CD14-positive monocyte (primary cell): ENCODE measurements at regions not wholly inside any gene's neighbourhood (a gene's known extent, or its start where the extent isn't known, plus 50 kb on each side); places are given as distances from the start of the nearest gene placed in this dataset.

Experiments
- DNase-seq, 3 donors: peaks; one replicate each; pipeline ENCODE4 v3.0.0-alpha.2; 2011 to 2022
- H2AFZ ChIP-seq: 2 replicates; pipeline ENCODE4 v1.6.0; 2012; ENCODE audit warnings: mild to moderate bottlenecking, low read depth, low read length, inconsistent platforms; ENCODE audit not compliant: insufficient read depth, poor library complexity, severe bottlenecking
- H3K27ac ChIP-seq, 2 donors: 1 replicate in 1 of 2; 2 replicates in 1 of 2; pipeline ENCODE4 v1.5.1; 2012 to 2013; ENCODE audit warnings: low read length in 2 of 2, control low read depth in 1 of 2, inconsistent platforms in 1 of 2, low read depth in 1 of 2, mild to moderate bottlenecking in 1 of 2
- H3K27me3 ChIP-seq, 2 donors: one replicate each; pipeline versions ENCODE4 v1.6.0 to v1.6.1; 2011 to 2013; ENCODE audit warnings: low read length in 2 of 2; ENCODE audit not compliant: control insufficient read depth in 2 of 2, insufficient read depth in 2 of 2
- H3K36me3 ChIP-seq, 2 donors: replicated peaks in 1 of 2; 1 replicate in 1 of 2; 2 replicates in 1 of 2; pipeline versions ENCODE4 v1.5.1 to v1.6.1; 2012 to 2013; ENCODE audit warnings: low read length in 2 of 2, control low read depth in 1 of 2, inconsistent platforms in 1 of 2, mild to moderate bottlenecking in 1 of 2; ENCODE audit not compliant: insufficient read depth in 2 of 2, control insufficient read depth in 1 of 2
- H3K4me1 ChIP-seq, 2 donors: 1 replicate in 1 of 2; 2 replicates in 1 of 2; pipeline versions ENCODE4 v1.5.1 to v1.6.1; 2012 to 2013; ENCODE audit warnings: low read length in 2 of 2, control low read depth in 1 of 2, inconsistent platforms in 1 of 2, mild to moderate bottlenecking in 1 of 2, moderate library complexity in 1 of 2; ENCODE audit not compliant: insufficient read depth in 2 of 2, control insufficient read depth in 1 of 2
- H3K4me2 ChIP-seq: replicated peaks from 2 replicates; pipeline ENCODE3; 2012; ENCODE audit warnings: low read length, moderate library complexity, mild to moderate bottlenecking; ENCODE audit not compliant: poor library complexity, severe bottlenecking; ENCODE audit errors: extremely low read depth
- H3K4me3 ChIP-seq, 3 experiments: fragments of 200-600 bp in 1 of 3; sonication (generic) in 1 of 3; replicated peaks in 1 of 3; 1 replicate in 2 of 3; 2 replicates in 1 of 3; pipeline ENCODE4 v1.5.1; 2011 to 2013; ENCODE audit warnings: low read length in 3 of 3, mild to moderate bottlenecking in 3 of 3, control low read depth in 2 of 3, low read depth in 2 of 3, inconsistent platforms in 1 of 3, moderate library complexity in 1 of 3
- H3K79me2 ChIP-seq: 2 replicates; pipeline ENCODE4 v1.6.0; 2012; ENCODE audit warnings: mild to moderate bottlenecking, control low read depth, inconsistent platforms, low read length, moderate library complexity; ENCODE audit not compliant: insufficient read depth
- H3K9ac ChIP-seq: 2 replicates; pipeline ENCODE4 v1.6.0; 2017; ENCODE audit warnings: low read length, mild to moderate bottlenecking; ENCODE audit not compliant: insufficient read depth, poor library complexity, severe bottlenecking
- H3K9me3 ChIP-seq, 2 donors: replicated peaks in 1 of 2; 1 replicate in 1 of 2; 2 replicates in 1 of 2; pipeline versions ENCODE4 v1.5.1 to v1.6.1; 2012 to 2013; ENCODE audit warnings: low read length in 2 of 2, control low read depth in 1 of 2; ENCODE audit not compliant: control insufficient read depth in 1 of 2, insufficient read depth in 1 of 2
- H4K20me1 ChIP-seq: 2 replicates; pipeline ENCODE4 v1.6.0; 2012; ENCODE audit warnings: mild to moderate bottlenecking, low read length, control low read depth, moderate library complexity; ENCODE audit not compliant: insufficient read depth
- H3K27ac Mint-ChIP-seq, 7 donors: one replicate each; pipeline ENCODE4 v1.8.0; 2020; ENCODE audit warnings: mild to moderate bottlenecking in 7 of 7, mixed read lengths in 7 of 7, moderate library complexity in 6 of 7, inconsistent platforms in 2 of 7
- H3K27me3 Mint-ChIP-seq, 3 donors: one replicate each; pipeline ENCODE4 v1.8.0; 2021 to 2022; ENCODE audit warnings: low read depth in 3 of 3, mild to moderate bottlenecking in 3 of 3, mixed read lengths in 3 of 3, moderate library complexity in 3 of 3, inconsistent platforms in 1 of 3
- H3K36me3 Mint-ChIP-seq, 2 donors: one replicate each; pipeline ENCODE4 v1.8.0; 2020; ENCODE audit warnings: mixed read lengths in 2 of 2, inconsistent platforms in 1 of 2, mild to moderate bottlenecking in 1 of 2
- H3K4me1 Mint-ChIP-seq: one replicate; pipeline ENCODE4 v1.8.0; 2020; ENCODE audit warnings: mild to moderate bottlenecking, mixed read lengths
- H3K4me3 Mint-ChIP-seq, 2 donors: one replicate each; pipeline ENCODE4 v1.8.0; 2020; ENCODE audit warnings: mild to moderate bottlenecking in 2 of 2, mixed read lengths in 2 of 2, moderate library complexity in 1 of 2
- H3K9me3 Mint-ChIP-seq, 7 donors: one replicate each; pipeline ENCODE4 v1.8.0; 2020 to 2022; ENCODE audit warnings: mixed read lengths in 7 of 7, mild to moderate bottlenecking in 6 of 7, moderate library complexity in 6 of 7, inconsistent platforms in 2 of 7
- CTCF ChIP-seq: fragments of 200-600 bp; IDR thresholded peaks from one replicate; pipeline ENCODE4 v1.8.0; 2022; ENCODE audit warnings: antibody characterized with exemption, mild to moderate bottlenecking
- WGBS: methylation state at CpG from one replicate; pipeline ENCODE4 v1.1.5; 2013; ENCODE audit warnings: missing lambda C conversion rate; ENCODE audit not compliant: insufficient coverage; 5-methylcytosine and 5-hydroxymethylcytosine counted together
- intact Hi-C, 2 donors: fragments of 100-400 bp; cut with micrococcal nuclease; formaldehyde crosslinking; loops; one replicate each; pipeline versions ENCODE4 v1.15.0 to v1.15.1; 2023

- H3K27me3 Mint-ChIP-seq = peaks cover 2 to 4% (median 4%) of the 10 kb centered on the region in 3 donors
- no peak overlapping the region for H3K27ac Mint-ChIP-seq
- no peak for TF ChIP-seq CTCF
- H3K4me1 Mint-ChIP-seq = no peaks in the 10 kb centered on the region
- no peaks in the 10 kb centered on the region for H3K36me3 ChIP-seq
- no peak for DNase-seq
- H3K9me3 Mint-ChIP-seq = peaks cover 3 to 28% (median 16%) of the 10 kb centered on the region in 7 donors
- H3K27me3 ChIP-seq = no peaks in the 10 kb centered on the region
- peaks cover 19% of the 10 kb centered on the region in 2 donors for H3K9me3 ChIP-seq
- 62% methylated on average over 4 of the region's 13 CpGs for WGBS
- H3K27ac ChIP-seq = no peak overlapping the region
- no peaks in the 10 kb centered on the region for H3K36me3 Mint-ChIP-seq
- intact Hi-C loops = no loop called here
- H4K20me1 ChIP-seq = no peaks in the 10 kb centered on the region
- H3K4me2 ChIP-seq = no peak overlapping the region
- no peak overlapping the region for H3K4me3 Mint-ChIP-seq
- no peak overlapping the region for H3K4me3 ChIP-seq
- no peak overlapping the region for H3K9ac ChIP-seq
- H2AFZ ChIP-seq = no peak overlapping the region
- H3K4me1 ChIP-seq = no peaks in the 10 kb centered on the region
- H3K79me2 ChIP-seq = no peaks in the 10 kb centered on the region
Observed at GRCh38 chr2:3911882-3912455, 208.6 kb downstream of the DCDC2C start.

- H4K20me1 ChIP-seq = no peaks in the 10 kb centered on the region
- H2AFZ ChIP-seq = no peak overlapping the region
- H3K4me1 Mint-ChIP-seq = no peaks in the 10 kb centered on the region
- DNase-seq = no peak
- no peaks in the 10 kb centered on the region for H3K36me3 ChIP-seq
- H3K9me3 Mint-ChIP-seq = peaks cover 3 to 21% (median 14%) of the 10 kb centered on the region in 7 donors
- TF ChIP-seq CTCF = no peak
- H3K27me3 ChIP-seq = no peaks in the 10 kb centered on the region
- no peak overlapping the region for H3K4me3 ChIP-seq
- no peak overlapping the region for H3K9ac ChIP-seq
- peaks cover 0 to 4% (median 2%) of the 10 kb centered on the region in 3 donors for H3K27me3 Mint-ChIP-seq
- no peaks in the 10 kb centered on the region for H3K36me3 Mint-ChIP-seq
- no peak overlapping the region for H3K4me2 ChIP-seq
- intact Hi-C loops = no loop called here
- WGBS = 66% methylated on average over 8 of the region's 12 CpGs
- H3K4me3 Mint-ChIP-seq = no peak overlapping the region
- no peaks in the 10 kb centered on the region for H3K79me2 ChIP-seq
- H3K9me3 ChIP-seq = peaks cover 15% of the 10 kb centered on the region in 2 donors
- no peak overlapping the region for H3K27ac ChIP-seq
- H3K4me1 ChIP-seq = no peaks in the 10 kb centered on the region
- H3K27ac Mint-ChIP-seq = no peak overlapping the region
Observed at GRCh38 chr2:3913166-3913565, 209.8 kb downstream of the DCDC2C start.
